ENCODE measurements at regions not wholly inside any gene's neighbourhood (a gene's known extent, or its start where the extent isn't known, plus 50 kb on each side); places are given as distances from the start of the nearest gene placed in this dataset.

GRCh38 chr17:13135506-13135905 lies 117.7 kb upstream of the ELAC2 start:
- DNase-seq = no peak
- TF ChIP-seq CTCF (IDR thresholded peaks at IDR 0.05; ENCODE audit: insufficient read depth in 1 of 2, low read depth in 1 of 2, low read length in 1 of 2, severe bottlenecking in 1 of 2, unreplicated experiment in 1 of 2) = no peak
- POLR2A ChIA-PET = no interaction called here
- H3K4me1 Mint-ChIP-seq (ENCODE audit: low read depth, unreplicated experiment) = no peaks in the 10 kb centered on the region
- no TSS peak for BruUV-seq (replicated peaks)
- Histone ChIP-seq H3K4me3 (ENCODE audit: low read depth, low read length) (no peak overlapping the region), H3K27me3 (replicated peaks; ENCODE audit: control insufficient read depth, insufficient read depth, low read length) (no peaks in the 10 kb centered on the region), H3K36me3 (ENCODE audit: control insufficient read depth, insufficient read depth, low read length) (no peaks in the 10 kb centered on the region), H3K9me3 (no peaks in the 10 kb centered on the region), H3K4me1 (no peaks in the 10 kb centered on the region)
- H3K36me3 Mint-ChIP-seq (ENCODE audit: insufficient read depth, unreplicated experiment) = no peaks in the 10 kb centered on the region
- intact Hi-C loops (cut with micrococcal nuclease; ENCODE audit: unreplicated experiment) = no loop called here
- no peaks in the 10 kb centered on the region for H3K27me3 Mint-ChIP-seq (ENCODE audit: insufficient read depth, unreplicated experiment)
- CTCF ChIA-PET = no interaction called here
- peaks cover 18% of the 10 kb centered on the region for H3K9me3 Mint-ChIP-seq (ENCODE audit: unreplicated experiment)
- no peak overlapping the region for H3K4me3 Mint-ChIP-seq (ENCODE audit: unreplicated experiment)
- H3K27ac Mint-ChIP-seq (ENCODE audit: unreplicated experiment) = no peak overlapping the region

- no peak overlapping the region for H3K4me3 ChIP-seq (ENCODE audit: low read depth, low read length)
- TF ChIP-seq CTCF (IDR thresholded peaks at IDR 0.05; ENCODE audit: insufficient read depth in 1 of 2, low read depth in 1 of 2, low read length in 1 of 2, severe bottlenecking in 1 of 2, unreplicated experiment in 1 of 2) = no peak
- ChIA-PET CTCF (no interaction called here), POLR2A (no interaction called here)
- no peaks in the 10 kb centered on the region for H3K9me3 ChIP-seq
- H3K4me1 Mint-ChIP-seq (ENCODE audit: low read depth, unreplicated experiment) = no peaks in the 10 kb centered on the region
- H3K9me3 Mint-ChIP-seq (ENCODE audit: unreplicated experiment) = peaks cover 8% of the 10 kb centered on the region
- H3K27me3 Mint-ChIP-seq (ENCODE audit: insufficient read depth, unreplicated experiment) = no peaks in the 10 kb centered on the region
- no peak overlapping the region for H3K27ac Mint-ChIP-seq (ENCODE audit: unreplicated experiment)
- no peaks in the 10 kb centered on the region for H3K4me1 ChIP-seq
- H3K27me3 ChIP-seq (replicated peaks; ENCODE audit: control insufficient read depth, insufficient read depth, low read length) = no peaks in the 10 kb centered on the region
- no peak for DNase-seq
- no peak overlapping the region for H3K4me3 Mint-ChIP-seq (ENCODE audit: unreplicated experiment)
- no peaks in the 10 kb centered on the region for H3K36me3 ChIP-seq (ENCODE audit: control insufficient read depth, insufficient read depth, low read length)
- H3K36me3 Mint-ChIP-seq (ENCODE audit: insufficient read depth, unreplicated experiment) = no peaks in the 10 kb centered on the region
- intact Hi-C loops (cut with micrococcal nuclease; ENCODE audit: unreplicated experiment) = no loop called here
- no TSS peak for BruUV-seq (replicated peaks)
These were observed 116.2 kb upstream of the ELAC2 start for GRCh38 chr17:13134076-13134475.

GRCh38 chr17:13131225-13131624 lies 113.4 kb upstream of the ELAC2 start:
- Histone ChIP-seq H3K36me3 (ENCODE audit: control insufficient read depth, insufficient read depth, low read length) (no peaks in the 10 kb centered on the region), H3K27me3 (replicated peaks; ENCODE audit: control insufficient read depth, insufficient read depth, low read length) (no peaks in the 10 kb centered on the region), H3K4me3 (ENCODE audit: low read depth, low read length) (no peak overlapping the region), H3K4me1 (no peaks in the 10 kb centered on the region), H3K9me3 (no peaks in the 10 kb centered on the region)
- intact Hi-C loops (cut with micrococcal nuclease; ENCODE audit: unreplicated experiment) = no loop called here
- no peak for TF ChIP-seq CTCF (IDR thresholded peaks at IDR 0.05; ENCODE audit: insufficient read depth in 1 of 2, low read depth in 1 of 2, low read length in 1 of 2, severe bottlenecking in 1 of 2, unreplicated experiment in 1 of 2)
- BruUV-seq (replicated peaks) = no TSS peak
- ChIA-PET CTCF (no interaction called here), POLR2A (no interaction called here)
- Mint-ChIP-seq H3K4me3 (ENCODE audit: unreplicated experiment) (no peak overlapping the region), H3K27ac (ENCODE audit: unreplicated experiment) (no peak overlapping the region), H3K9me3 (ENCODE audit: unreplicated experiment) (no peaks in the 10 kb centered on the region), H3K36me3 (ENCODE audit: insufficient read depth, unreplicated experiment) (no peaks in the 10 kb centered on the region), H3K27me3 (ENCODE audit: insufficient read depth, unreplicated experiment) (no peaks in the 10 kb centered on the region), H3K4me1 (ENCODE audit: low read depth, unreplicated experiment) (no peaks in the 10 kb centered on the region)
- no peak for DNase-seq
